IPS-18c (cell line): ENCODE measurements at regions not wholly inside any gene's neighbourhood (a gene's known extent, or its start where the extent isn't known, plus 50 kb on each side); places are given as distances from the start of the nearest gene placed in this dataset.

Source experiments
- H3K4me3 ChIP-seq: 2 replicates; pipeline ENCODE4 v1.7.0; 2013; ENCODE audit warnings: low read depth, mild to moderate bottlenecking, low read length, moderate library complexity; ENCODE audit not compliant: insufficient read depth
- H3K9me3 ChIP-seq: one replicate; pipeline ENCODE4 v1.6.1; 2013; ENCODE audit warnings: mild to moderate bottlenecking, low read length, moderate library complexity; ENCODE audit not compliant: control insufficient read depth, insufficient read depth

- no peaks in the 10 kb centered on the region for H3K9me3 ChIP-seq
- no peak overlapping the region for H3K4me3 ChIP-seq
These were observed 533.5 kb downstream of the LTN1 start for GRCh38 chr21:28459193-28459592.

- no peaks in the 10 kb centered on the region for H3K9me3 ChIP-seq
These were observed 534.2 kb downstream of the LTN1 start for GRCh38 chr21:28458446-28458845.

GRCh38 chr21:28455253-28455600, 537.5 kb downstream of the LTN1 start:
- Histone ChIP-seq H3K4me3 (no peak overlapping the region), H3K9me3 (no peaks in the 10 kb centered on the region)

More at GRCh38 chr21:28458446-28458845, 534.2 kb downstream of the LTN1 start:
- H3K4me3 ChIP-seq, result no peak overlapping the region

DNA sequence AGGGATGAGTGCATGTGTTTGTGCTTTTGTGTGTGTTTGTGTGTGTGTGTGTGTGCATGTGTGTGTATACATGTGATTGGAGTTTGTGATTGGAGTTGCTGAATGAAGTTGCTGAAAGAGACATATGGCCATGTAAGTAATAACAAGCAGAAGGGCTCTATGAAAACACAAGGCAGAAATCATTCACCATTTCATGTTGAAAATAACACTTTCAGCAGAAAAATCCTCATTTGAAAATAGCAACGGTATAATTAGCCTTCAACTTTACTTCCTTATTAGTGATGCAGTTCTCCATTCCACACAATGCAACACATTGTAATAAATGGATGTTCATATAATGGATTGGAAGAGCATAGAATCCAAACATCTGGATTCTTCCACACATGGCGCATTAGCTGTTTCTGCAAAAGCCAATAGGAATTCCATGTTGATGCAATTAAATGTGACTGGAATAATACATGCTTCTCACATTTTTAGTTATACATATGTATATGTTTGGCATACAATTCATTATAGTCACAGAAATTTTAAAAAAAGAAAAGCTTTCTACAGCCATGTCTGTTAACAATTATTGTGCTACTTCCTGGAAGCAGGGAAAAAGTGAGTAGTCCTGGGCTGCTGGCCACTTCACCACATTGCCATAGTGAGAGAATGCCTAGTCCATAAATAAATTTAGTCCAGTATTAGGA, 538.0 kb downstream of the LTN1 start:
- Histone ChIP-seq H3K4me3 (no peak overlapping the region), H3K9me3 (no peaks in the 10 kb centered on the region)

DNA sequence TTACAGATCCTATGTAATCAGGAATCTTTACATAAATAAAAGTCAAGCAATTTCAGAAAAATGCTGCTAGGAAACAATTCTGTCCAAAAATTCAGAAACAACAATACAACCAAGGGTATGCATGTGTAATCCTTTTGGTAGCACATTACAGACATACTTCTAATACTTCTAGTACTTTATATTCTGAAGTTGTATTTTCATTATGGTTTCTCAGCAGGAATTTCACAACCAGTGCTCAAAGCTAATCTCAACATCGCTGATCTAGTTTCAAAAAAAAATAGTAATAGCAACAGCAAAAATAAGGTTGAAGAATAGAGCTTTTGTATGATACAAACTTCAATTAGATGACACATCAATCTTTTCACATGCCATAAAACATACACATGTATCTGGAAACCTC, 545.2 kb downstream of the LTN1 start:
- H3K4me3 ChIP-seq, result no peak overlapping the region
- H3K9me3 ChIP-seq, result peaks cover 2% of the 10 kb centered on the region

GRCh38 chr21:28445141-28445830, 547.4 kb downstream of the LTN1 start:
- Histone ChIP-seq H3K9me3 (peaks cover 2% of the 10 kb centered on the region), H3K4me3 (no peak overlapping the region)

DNA sequence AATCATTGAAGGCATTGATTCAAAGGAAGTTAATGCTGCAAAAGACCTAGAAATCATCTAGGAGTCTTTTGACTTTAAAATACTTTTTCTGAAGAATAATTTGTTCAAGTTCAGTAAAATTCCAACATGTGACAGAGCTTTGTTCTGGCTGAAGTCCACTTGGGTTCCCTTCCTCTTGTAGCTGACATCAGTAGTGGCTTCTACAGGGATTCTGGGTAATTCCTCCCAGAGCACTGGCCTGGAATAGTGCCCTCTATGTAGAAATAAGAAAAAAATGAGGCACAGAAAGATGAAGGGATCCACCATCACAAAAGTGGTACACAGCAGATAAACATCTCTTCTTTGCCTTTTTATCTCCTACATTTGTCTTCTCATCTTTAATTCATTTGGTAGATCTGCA, 548.1 kb downstream of the LTN1 start:
- Histone ChIP-seq H3K9me3 (peaks cover 2% of the 10 kb centered on the region), H3K4me3 (no peak overlapping the region)

DNA sequence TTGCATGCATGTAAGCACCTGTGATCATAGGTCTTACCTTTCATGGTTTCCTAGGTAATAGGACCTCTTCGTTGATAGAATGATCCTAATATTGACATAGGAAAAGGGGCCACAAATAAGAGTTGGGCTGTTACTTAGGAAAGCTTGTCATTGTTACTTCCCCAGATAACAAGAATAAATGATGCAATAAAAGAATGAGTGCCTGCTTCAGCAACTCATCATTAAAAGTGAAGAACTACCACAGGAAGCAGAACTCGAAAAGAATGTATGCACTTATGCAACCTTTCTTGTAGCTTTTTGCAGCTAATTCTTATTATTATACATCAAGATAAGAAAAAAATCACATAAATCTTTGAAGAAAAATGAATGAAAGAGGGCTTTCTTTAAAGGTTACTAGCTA, 548.6 kb downstream of the LTN1 start:
- Histone ChIP-seq H3K9me3 (peaks cover 2% of the 10 kb centered on the region), H3K4me3 (no peak overlapping the region)

- no peak overlapping the region for H3K4me3 ChIP-seq
- H3K9me3 ChIP-seq, result peaks cover 2% of the 10 kb centered on the region
These were observed 550.1 kb downstream of the LTN1 start for GRCh38 chr21:28442624-28443023.

DNA sequence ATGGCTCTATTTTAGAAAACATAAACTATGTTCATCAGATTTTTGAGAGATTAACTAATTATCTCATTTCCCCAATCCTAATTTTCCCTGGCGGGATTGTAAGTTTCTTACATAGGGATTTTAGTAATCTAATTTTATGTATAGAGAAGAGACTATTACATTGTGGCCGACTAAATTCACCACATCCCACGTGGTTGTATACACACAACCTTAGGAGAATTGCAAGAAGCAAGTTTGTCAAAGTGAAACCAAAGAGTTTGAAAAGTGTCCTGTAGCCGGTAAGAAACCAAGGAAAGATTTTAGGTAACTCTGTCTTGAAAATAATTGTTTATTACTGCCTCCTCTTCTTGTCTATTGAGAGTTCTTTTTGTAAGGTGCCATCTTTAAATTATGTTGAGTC, 550.6 kb downstream of the LTN1 start:
- peaks cover 2% of the 10 kb centered on the region for H3K9me3 ChIP-seq
- H3K4me3 ChIP-seq, result no peak overlapping the region

DNA sequence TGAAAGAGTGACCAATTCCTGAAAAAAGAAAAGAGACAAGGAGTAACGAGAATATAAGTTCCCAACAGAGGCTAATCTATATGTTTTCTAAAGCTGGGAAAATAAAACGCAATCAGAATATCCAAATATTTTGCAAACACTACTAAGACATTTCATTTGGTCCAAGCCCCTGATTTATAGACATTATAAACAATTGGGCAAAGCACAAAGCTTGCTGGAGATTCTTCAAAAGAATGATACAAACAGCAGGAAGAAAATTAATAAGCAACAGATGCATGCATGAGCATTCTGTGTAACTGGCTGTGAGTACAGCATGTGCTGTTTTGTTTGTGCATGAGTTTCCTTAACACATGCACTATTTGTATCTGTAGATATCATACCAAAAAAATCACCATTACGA, 552.9 kb downstream of the LTN1 start:
- Histone ChIP-seq H3K4me3 (no peak overlapping the region), H3K9me3 (no peaks in the 10 kb centered on the region)

GRCh38 chr21:28439251-28439650, 553.4 kb downstream of the LTN1 start:
- no peak overlapping the region for H3K4me3 ChIP-seq
- H3K9me3 ChIP-seq, result no peaks in the 10 kb centered on the region

GRCh38 chr21:28437061-28437460, 555.6 kb downstream of the LTN1 start:
- Histone ChIP-seq H3K4me3 (no peak overlapping the region), H3K9me3 (no peaks in the 10 kb centered on the region)

GRCh38 chr21:28436286-28436932, 556.3 kb downstream of the LTN1 start:
- no peaks in the 10 kb centered on the region for H3K9me3 ChIP-seq
- H3K4me3 ChIP-seq, result no peak overlapping the region

DNA sequence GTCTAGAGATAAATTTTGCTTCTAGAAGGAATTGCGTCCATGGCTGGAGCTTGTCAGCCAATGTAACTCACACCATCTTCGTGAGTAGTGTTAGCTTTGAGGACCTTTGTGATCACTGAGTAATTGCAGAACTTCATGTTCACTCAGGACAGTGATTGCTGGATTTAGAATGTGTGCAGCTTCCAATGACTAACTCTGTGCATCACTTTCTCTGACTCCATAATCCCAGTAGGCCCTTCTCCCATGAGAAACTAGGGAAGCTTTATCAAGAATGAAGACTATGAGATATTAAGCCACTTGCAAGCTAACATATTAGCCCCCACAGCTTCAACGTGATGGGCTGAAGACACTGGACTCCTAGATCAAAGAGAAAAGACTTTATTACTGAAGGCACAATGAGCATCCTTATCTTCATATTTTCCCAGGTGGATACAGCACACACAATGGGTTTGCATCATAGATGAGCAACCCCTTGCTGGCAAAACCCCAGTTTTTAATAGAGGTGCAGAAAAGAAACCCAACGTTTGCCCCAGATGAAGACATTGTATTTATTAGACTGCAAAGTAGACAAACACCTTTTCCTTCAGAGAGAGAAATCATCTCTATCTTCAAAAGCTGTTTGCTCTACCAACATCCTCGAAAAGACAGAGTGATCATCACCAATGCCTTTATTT, 561.0 kb downstream of the LTN1 start:
- H3K4me3 ChIP-seq, result no peak overlapping the region
- H3K9me3 ChIP-seq, result no peaks in the 10 kb centered on the region

- no peaks in the 10 kb centered on the region for H3K9me3 ChIP-seq
These were observed 561.7 kb downstream of the LTN1 start for GRCh38 chr21:28431022-28431421.

DNA sequence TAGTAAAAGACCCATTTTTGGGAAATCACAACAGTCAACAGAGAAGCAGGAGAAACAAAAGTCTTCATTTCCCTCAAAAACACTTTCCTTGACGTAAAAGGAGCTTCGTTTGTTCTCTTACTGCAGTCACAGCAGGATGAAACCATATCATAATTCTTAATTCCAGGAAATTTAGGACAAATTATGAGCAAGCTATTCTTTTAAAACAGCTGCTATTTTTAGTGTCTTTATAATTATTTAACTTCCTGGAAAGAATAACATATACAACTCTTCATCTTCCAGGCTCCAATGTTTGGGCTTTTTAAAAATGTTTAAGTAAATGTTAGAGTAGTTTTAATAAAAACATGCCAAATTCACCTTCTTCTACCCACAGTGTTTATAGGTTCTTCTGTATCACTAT, 563.5 kb downstream of the LTN1 start:
- no peaks in the 10 kb centered on the region for H3K9me3 ChIP-seq
- no peak overlapping the region for H3K4me3 ChIP-seq

More at GRCh38 chr21:28431022-28431421, 561.7 kb downstream of the LTN1 start:
- H3K4me3 ChIP-seq, result no peak overlapping the region
